Type B pancreatic cell (in vitro differentiated cells): ENCODE measurements at regions not wholly inside any gene's neighbourhood (a gene's known extent, or its start where the extent isn't known, plus 50 kb on each side); places are given as distances from the start of the nearest gene placed in this dataset.

Source experiments
- DNase-seq: peaks from one replicate; pipeline ENCODE4 v3.0.0; 2021; ENCODE audit warnings: mixed read lengths; ENCODE audit not compliant: unreplicated experiment; ENCODE audit errors: extremely low spot score
- H3K27ac Mint-ChIP-seq: 2 replicates; pipeline ENCODE4 v1.8.0; 2021; ENCODE audit warnings: mild to moderate bottlenecking, mixed read lengths
- H3K27me3 Mint-ChIP-seq: 2 replicates; pipeline ENCODE4 v1.8.0; 2021; ENCODE audit warnings: mixed read lengths
- H3K36me3 Mint-ChIP-seq: 2 replicates; pipeline ENCODE4 v1.8.0; 2021; ENCODE audit warnings: mixed read lengths
- H3K4me1 Mint-ChIP-seq: one replicate; pipeline ENCODE4 v1.8.0; 2021; ENCODE audit warnings: mixed read lengths; ENCODE audit not compliant: unreplicated experiment
- H3K4me3 Mint-ChIP-seq: 2 replicates; pipeline ENCODE4 v1.8.0; 2021; ENCODE audit warnings: mild to moderate bottlenecking, mixed read lengths
- H3K9me3 Mint-ChIP-seq: 2 replicates; pipeline ENCODE4 v1.8.0; 2021; ENCODE audit warnings: mixed read lengths
- TF ChIP-seq, protein P1 (sequence below): fragments of 200-600 bp; sonication (generic); conservative IDR thresholded peaks from 2 replicates; pipeline ENCODE4 v1.5.0; 2021; ENCODE audit warnings: antibody characterized with exemption, mild to moderate bottlenecking

DNA sequence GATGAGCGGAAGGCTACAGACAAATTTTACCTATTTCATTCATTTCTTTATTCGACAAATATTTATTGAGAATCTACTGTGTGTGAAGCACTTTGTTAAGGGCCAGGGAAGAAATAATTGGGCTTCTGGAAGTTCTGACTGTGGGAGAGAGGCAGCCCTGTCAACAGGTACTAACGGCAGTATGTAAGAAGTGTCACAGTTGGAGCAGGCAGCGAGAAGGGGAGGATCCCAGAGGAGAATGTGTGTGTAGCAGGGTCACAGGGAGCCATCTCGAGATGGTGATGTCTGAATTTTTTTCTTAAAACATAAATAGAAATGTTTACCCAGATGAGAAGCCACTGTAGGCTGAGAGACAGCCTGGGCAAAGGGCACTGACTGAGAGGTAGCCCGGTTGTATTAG lies 163.3 kb upstream of the SLC38A2 start:
- peaks cover 13% of the 10 kb centered on the region for H3K4me1 Mint-ChIP-seq
- peaks cover 5% of the 10 kb centered on the region for H3K9me3 Mint-ChIP-seq
- H3K27ac Mint-ChIP-seq = no peak overlapping the region
- H3K27me3 Mint-ChIP-seq = no peaks in the 10 kb centered on the region
- no peaks in the 10 kb centered on the region for H3K36me3 Mint-ChIP-seq
- no peak overlapping the region for H3K4me3 Mint-ChIP-seq
- TF ChIP-seq, protein P1, sequence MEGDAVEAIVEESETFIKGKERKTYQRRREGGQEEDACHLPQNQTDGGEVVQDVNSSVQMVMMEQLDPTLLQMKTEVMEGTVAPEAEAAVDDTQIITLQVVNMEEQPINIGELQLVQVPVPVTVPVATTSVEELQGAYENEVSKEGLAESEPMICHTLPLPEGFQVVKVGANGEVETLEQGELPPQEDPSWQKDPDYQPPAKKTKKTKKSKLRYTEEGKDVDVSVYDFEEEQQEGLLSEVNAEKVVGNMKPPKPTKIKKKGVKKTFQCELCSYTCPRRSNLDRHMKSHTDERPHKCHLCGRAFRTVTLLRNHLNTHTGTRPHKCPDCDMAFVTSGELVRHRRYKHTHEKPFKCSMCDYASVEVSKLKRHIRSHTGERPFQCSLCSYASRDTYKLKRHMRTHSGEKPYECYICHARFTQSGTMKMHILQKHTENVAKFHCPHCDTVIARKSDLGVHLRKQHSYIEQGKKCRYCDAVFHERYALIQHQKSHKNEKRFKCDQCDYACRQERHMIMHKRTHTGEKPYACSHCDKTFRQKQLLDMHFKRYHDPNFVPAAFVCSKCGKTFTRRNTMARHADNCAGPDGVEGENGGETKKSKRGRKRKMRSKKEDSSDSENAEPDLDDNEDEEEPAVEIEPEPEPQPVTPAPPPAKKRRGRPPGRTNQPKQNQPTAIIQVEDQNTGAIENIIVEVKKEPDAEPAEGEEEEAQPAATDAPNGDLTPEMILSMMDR = no peak
- no peak for DNase-seq

DNA sequence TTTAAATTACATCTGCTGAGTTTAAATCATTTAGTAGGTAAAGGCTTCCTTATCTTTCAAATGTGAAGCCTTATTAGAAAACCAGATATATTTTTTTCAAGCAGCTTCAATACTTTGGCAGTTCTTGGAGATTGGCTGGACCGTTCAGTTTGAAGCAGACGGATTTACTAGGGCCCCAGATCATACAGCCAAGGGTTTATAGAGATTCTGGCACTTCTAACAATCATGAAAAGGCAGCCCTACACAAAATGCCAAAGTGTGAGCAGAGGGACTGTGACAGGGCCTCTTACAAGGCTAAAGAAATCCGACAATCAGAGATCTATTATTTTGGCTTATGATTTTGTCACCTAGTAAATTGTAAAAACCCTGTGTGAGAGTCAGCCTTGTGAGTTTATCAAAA lies 162.8 kb upstream of the SLC38A2 start:
- TF ChIP-seq, protein P1 = no peak

DNA sequence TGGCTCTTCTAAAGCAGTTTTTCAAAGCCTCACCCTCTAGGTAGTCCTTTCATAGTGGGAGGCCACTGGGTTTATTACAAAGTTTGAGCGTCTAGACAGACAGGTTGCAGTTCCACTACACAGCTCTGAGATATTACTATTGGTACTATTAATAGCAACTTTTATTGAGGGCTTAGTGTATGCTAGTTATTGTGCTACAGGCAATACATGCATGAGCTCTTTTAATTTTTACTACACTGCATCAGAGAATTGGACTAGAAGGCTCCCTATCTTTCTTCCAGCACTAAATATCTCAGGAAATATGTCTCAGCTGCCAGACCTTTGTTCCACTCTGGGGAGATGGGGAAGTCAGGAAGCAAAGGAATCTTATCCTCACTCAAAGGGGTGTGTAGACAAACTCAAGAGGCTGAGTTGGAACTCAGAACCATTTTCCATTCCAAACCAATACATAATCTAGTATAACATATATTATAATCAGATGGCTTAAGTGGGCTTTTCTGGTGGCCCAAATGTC lies 161.8 kb upstream of the SLC38A2 start:
- Mint-ChIP-seq H3K9me3 (peaks cover 1% of the 10 kb centered on the region), H3K36me3 (no peaks in the 10 kb centered on the region), H3K4me3 (no peak overlapping the region), H3K4me1 (peaks cover 13% of the 10 kb centered on the region), H3K27ac (no peak overlapping the region), H3K27me3 (no peaks in the 10 kb centered on the region)
- TF ChIP-seq, protein P1 = no peak
- no peak for DNase-seq

More for the DNA sequence above, 162.8 kb upstream of the SLC38A2 start:
- no peaks in the 10 kb centered on the region for H3K36me3 Mint-ChIP-seq
- peaks cover 5% of the 10 kb centered on the region for H3K9me3 Mint-ChIP-seq
- H3K4me3 Mint-ChIP-seq = no peak overlapping the region
- H3K27me3 Mint-ChIP-seq = no peaks in the 10 kb centered on the region
- no peak for DNase-seq
- H3K4me1 Mint-ChIP-seq = peaks cover 13% of the 10 kb centered on the region
- no peak overlapping the region for H3K27ac Mint-ChIP-seq

DNA sequence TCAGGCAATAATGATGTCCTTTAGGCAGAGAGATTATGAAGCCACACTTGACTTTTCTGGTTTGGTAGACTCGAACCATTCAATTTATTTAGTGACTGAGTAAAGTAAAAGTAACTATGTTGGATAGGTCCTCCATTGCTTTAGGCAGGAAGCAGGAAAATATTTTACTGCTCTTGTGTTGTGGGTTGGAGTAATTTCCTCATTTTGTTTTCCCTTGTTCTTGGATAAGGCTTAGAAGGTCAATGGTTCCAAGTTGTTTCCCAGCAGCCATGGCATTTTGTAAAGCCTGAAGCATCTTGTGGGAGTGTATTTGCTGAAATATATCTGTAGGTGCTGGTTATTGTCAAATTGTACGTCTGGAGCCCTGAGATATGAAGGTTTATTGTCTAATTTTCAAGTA lies 161.2 kb upstream of the SLC38A2 start:
- TF ChIP-seq, protein P1 = no peak
- Mint-ChIP-seq H3K4me3 (no peak overlapping the region), H3K27me3 (no peaks in the 10 kb centered on the region), H3K9me3 (no peaks in the 10 kb centered on the region), H3K4me1 (peaks cover 13% of the 10 kb centered on the region), H3K27ac (no peak overlapping the region), H3K36me3 (no peaks in the 10 kb centered on the region)
- no peak for DNase-seq

DNA sequence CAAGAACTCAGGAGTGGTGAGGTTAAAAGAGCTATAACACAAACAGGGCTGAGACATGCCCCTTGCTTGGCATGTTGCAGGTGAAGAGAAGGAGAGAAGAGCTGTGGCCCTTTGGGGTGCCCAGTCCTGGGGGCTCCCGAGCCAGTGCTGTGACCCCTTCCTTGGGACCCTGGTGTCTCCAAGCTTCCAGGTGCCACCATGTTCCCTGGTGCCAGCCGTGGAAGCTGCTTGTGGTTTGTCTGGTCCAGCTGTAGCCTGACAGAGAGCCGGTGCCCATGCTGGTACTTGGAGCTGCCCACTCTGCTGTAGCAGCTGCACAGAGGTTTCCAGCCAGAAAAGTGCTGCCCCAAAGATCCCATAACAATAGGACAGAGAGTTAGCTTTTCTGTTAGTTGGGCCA lies 159.2 kb upstream of the SLC38A2 start:
- H3K36me3 Mint-ChIP-seq = no peaks in the 10 kb centered on the region
- no peaks in the 10 kb centered on the region for H3K27me3 Mint-ChIP-seq
- H3K9me3 Mint-ChIP-seq = no peaks in the 10 kb centered on the region
- H3K4me1 Mint-ChIP-seq = peaks cover 7% of the 10 kb centered on the region
- no peak overlapping the region for H3K27ac Mint-ChIP-seq
- H3K4me3 Mint-ChIP-seq = no peak overlapping the region
- TF ChIP-seq, protein P1 = no peak
- DNase-seq = no peak
